Left colon (tissue), 2 donors: ENCODE measurements at regions not wholly inside any gene's neighbourhood (a gene's known extent, or its start where the extent isn't known, plus 50 kb on each side); places are given as distances from the start of the nearest gene placed in this dataset.
"Not testable (repeated sequence)": the region's sequence is repeated elsewhere in the genome, so short reads cannot be mapped to it uniquely, and the experiment has no call there.

Experiments
- ATAC-seq: fragments of 200-7000 bp; cut with Tn5 transposase; one replicate; pipeline ENCODE4 v1.9.1; 2020; ENCODE audit warnings: mild to moderate bottlenecking, moderate library complexity
- DNase-seq, 2 donors: peaks; one replicate each; pipeline ENCODE4 v3.0.0-alpha.2; 2020
- intact Hi-C, 2 donors: fragments of 100-400 bp; cut with DNase I in 1 of 2; cut with micrococcal nuclease in 1 of 2; formaldehyde crosslinking; loops; one replicate each; pipeline versions ENCODE4 v1.11.2 to v1.14.0; 2022; cut with DNase I, micrococcal nuclease
- donor health status: DM: no; HTN: no; CAD: no.
- donor health status: DM: yes; HTN: yes; CAD: no.

- intact Hi-C loops, DNase-seq, ATAC-seq: not testable (repeated sequence)
Measured at GRCh38 chr1:865633-866032, 58.1 kb upstream of the SAMD11 start.

- no peak for ATAC-seq
Measured at GRCh38 chr1:866095-866494, 57.6 kb upstream of the SAMD11 start.

DNA sequence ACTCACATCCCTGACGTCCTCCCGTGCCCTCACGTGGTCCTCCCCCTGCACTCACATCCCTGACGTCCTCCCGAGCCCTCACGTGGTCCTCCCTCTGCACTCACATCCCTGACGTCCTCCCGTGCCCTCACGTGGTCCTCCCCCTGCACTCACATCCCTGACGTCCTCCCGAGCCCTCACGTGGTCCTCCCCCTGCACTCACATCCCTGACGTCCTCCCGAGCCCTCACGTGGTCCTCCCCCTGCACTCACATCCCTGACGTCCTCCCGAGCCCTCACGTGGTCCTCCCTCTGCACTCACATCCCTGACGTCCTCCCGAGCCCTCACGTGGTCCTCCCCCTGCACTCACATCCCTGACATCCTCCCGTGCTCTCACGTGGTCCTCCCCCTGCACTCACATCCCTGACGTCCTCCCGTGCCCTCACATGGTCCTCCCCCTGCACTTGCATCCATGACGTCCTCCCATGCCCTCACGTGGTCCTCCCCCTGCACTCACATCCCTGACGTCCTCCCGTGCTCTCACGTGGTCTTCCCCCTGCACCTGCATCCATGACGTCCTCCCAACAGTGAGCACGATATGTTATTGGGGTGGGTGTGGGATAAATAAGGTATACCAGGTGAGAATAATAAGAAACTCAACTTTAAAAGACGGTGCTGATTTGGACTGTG lies 57.0 kb upstream of the SAMD11 start:
- ATAC-seq, DNase-seq, intact Hi-C loops: not testable (repeated sequence)

More at GRCh38 chr1:866095-866494, 57.6 kb upstream of the SAMD11 start:
- intact Hi-C loops, result no loop called here
- no peak for DNase-seq

DNA sequence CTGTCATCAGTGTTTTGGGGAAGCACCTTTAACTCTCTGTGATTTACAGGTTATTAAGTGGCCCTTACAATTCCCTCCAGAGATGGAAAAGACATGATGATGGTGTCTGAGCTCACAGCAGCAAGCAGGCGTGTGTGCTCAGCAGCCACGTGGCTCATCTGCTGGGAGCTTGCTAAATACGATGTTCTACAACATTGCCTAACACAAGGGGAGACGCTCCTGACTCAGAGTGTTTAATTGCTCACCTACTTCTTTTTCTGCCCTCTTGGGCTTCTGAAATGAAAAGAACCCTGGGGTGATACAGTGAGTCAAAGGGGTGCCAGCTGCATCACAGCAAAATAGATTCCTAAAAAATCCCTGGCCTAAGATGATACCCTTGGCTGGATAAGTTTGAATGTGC lies 56.2 kb upstream of the SAMD11 start:
- ATAC-seq, intact Hi-C loops, DNase-seq: not testable (repeated sequence)

DNA sequence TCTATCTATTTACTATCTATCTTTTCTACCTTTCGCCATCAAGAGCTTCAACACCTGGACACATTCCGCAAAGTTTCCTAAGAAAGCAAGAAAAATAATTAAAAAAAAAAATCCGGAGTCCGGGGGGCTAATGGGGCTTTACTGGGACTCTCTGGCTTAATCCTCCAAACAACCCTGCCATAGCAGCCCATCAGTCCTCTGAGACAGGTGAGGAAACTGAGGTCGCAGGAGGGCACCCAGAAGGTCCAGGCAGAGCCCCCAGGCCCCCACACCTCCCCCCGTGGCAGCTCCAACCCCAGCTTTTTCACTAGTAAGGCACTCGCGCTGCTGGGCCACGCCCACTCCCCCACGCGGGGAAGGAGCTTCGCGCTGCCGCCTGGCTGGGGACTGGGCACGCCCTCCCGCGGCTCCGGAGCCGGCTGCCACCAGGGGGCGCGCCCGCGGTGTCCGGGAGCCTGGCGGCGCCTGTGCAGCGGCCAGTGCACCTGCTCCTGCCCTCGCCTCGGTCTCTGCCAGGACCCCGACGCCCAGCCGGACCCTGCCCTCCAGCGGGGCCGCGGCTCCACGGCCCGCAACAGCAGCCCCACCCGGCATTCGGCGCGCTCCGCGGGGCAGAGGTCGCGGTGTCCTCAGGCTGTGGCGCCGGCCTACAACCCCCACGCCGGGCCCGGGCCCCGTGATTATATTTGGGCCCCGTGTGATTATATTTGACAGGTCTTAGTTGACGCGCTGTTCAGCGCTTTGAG lies 54.1 kb upstream of the SAMD11 start:
- intact Hi-C loops, result no loop called here
- peak; percentile 36 to 79 for DNase-seq
- ATAC-seq, result peak; percentile 94
